GM10266 (cell line): ENCODE measurements at regions not wholly inside any gene's neighbourhood (a gene's known extent, or its start where the extent isn't known, plus 50 kb on each side); places are given as distances from the start of the nearest gene placed in this dataset.
"Not testable (repeated sequence)": the region's sequence is repeated elsewhere in the genome, so short reads cannot be mapped to it uniquely, and the experiment has no call there.

Experiments
- DNase-seq: peaks from one replicate; pipeline ENCODE4 v3.0.0; 2012; ENCODE audit errors: extremely low spot score
- TF ChIP-seq, protein P1 (sequence below): IDR thresholded peaks from 2 replicates; pipeline ENCODE4 v1.5.1; 2012; ENCODE audit warnings: mild to moderate bottlenecking, low read depth; ENCODE audit not compliant: control insufficient read depth, insufficient read depth; ENCODE audit errors: missing control alignments

DNA sequence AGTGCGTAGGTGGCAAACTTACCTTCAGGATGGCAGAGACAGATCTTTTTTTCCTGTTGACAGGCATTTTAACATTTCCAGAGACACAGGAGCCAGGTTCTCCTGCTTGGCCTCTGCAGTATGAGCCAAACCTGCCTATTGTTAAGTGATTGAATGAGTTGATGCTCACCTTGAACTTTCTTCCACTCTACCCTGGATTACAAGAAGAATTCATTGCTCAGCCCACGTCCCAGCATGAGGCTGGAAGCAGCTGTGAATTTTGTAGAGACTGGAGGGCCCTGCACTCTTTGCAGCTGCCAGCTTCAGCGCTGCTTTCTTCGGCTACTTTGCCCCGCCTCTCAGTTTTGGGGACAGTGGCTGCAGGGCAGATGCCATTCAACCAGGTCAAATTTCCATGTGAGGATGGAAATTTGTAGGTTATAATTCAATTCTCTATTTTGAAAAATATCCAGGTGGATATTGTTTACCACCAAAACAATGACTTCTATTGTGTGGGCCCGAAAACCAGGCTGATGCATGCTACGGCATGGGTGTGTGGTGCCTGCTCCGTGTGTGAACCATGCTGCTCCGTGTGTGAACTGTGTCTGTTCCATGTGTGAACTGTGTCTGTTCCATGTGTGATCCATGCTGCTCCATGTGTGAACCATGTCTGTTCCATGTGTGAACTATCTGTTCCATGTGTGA lies 75.2 kb upstream of the METTL9 start:
- DNase-seq: no peak
- TF ChIP-seq, protein P1, sequence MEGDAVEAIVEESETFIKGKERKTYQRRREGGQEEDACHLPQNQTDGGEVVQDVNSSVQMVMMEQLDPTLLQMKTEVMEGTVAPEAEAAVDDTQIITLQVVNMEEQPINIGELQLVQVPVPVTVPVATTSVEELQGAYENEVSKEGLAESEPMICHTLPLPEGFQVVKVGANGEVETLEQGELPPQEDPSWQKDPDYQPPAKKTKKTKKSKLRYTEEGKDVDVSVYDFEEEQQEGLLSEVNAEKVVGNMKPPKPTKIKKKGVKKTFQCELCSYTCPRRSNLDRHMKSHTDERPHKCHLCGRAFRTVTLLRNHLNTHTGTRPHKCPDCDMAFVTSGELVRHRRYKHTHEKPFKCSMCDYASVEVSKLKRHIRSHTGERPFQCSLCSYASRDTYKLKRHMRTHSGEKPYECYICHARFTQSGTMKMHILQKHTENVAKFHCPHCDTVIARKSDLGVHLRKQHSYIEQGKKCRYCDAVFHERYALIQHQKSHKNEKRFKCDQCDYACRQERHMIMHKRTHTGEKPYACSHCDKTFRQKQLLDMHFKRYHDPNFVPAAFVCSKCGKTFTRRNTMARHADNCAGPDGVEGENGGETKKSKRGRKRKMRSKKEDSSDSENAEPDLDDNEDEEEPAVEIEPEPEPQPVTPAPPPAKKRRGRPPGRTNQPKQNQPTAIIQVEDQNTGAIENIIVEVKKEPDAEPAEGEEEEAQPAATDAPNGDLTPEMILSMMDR: no peak

DNA sequence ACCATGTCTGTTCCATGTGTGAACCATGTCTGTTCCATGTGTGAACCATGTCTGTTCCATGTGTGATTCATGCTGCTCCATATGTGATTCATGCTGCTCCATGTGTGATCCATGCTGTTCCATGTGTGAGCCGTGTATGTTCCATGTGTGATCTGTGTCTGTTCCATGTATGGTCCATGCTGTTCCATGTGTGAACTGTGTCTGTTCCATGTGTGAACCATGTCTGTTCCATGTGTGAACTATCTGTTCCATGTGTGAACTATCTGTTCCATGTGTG lies 74.7 kb upstream of the METTL9 start:
- DNase-seq: not testable (repeated sequence)

DNA sequence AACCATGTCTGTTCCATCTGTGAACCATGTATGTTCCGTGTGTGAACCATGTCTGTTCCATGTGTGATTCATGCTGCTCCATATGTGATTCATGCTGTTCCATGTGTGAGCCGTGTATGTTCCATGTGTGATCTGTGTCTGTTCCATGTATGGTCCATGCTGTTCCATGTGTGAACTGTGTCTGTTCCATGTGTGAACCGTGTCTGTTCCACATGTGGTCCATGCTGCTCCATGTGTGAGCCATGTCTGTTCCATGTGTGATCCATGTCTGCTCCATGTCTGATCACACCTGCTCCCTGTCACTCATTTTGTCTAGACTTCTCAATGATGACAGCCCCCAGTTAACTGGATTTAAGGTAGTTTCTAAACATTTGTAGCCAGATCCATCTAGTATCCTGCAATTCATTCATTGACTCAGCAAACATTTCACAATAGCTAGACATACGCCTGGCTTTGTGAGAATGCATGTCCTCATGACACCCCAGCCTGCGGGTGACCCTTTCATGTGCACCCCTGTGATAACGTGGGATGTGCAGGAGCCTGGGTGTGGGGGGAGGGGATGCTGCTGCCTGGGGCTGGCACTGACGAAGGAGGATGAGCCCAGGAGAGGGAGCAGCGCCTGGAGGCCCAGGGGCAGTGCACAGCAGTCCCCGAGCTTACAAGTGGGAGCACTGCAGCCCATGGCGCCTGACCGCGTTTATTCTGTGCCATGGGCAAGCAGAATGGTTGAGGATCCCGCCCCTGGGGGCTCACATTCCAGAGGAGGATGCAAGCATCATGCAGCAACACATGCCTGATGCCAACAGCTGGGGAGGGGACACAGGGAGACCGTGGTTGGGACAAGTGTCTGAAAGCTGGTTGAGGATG lies 74.1 kb upstream of the METTL9 start:
- not testable (repeated sequence) for DNase-seq

DNA sequence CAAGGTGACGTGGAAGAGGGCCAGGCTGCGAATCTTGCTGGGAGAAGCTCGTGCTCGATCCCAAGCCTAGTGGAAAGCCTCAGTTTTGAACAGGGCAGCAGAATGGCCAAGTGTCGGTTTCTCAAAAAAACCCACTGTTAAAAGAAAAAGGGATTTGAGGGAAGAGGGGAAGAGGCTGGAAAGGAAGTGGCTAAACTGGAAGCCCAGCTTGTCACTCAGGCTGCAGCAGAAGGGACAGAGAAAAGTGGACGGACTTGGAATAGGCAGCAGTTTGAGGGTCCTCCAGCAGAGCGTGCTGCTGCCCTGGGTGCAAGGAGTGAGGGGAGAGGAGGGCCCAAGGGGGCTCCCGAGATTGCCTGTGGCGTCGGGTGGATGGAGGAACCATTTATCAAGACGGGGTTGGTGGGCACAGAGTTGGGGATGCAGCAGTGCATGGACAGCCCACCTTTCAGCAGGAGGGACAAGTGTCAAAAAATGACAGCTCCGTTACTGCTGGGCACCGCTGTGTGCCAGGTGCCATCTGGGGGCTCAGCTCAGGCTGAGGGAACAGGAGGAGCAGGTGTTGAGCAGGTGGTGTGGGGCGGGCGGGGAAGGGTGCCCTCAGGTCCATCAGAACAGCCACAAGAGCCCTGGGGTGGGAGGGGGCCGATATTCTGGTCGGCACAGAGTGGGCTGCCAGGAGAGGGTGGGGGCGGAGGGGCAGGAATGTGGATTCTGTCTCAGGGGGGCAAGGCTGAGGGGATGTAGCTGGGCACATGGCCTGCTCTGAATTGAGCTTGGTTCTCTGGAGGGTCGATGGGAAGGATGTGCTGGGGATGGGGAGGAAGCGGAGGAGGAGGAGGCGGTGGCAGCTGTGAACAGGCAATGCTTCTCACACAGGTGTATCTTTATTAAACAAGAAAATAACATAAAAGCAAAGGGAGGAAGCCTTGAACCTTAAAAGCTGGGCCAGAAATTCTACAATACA lies 73.1 kb upstream of the METTL9 start:
- not testable (repeated sequence) for DNase-seq

DNA sequence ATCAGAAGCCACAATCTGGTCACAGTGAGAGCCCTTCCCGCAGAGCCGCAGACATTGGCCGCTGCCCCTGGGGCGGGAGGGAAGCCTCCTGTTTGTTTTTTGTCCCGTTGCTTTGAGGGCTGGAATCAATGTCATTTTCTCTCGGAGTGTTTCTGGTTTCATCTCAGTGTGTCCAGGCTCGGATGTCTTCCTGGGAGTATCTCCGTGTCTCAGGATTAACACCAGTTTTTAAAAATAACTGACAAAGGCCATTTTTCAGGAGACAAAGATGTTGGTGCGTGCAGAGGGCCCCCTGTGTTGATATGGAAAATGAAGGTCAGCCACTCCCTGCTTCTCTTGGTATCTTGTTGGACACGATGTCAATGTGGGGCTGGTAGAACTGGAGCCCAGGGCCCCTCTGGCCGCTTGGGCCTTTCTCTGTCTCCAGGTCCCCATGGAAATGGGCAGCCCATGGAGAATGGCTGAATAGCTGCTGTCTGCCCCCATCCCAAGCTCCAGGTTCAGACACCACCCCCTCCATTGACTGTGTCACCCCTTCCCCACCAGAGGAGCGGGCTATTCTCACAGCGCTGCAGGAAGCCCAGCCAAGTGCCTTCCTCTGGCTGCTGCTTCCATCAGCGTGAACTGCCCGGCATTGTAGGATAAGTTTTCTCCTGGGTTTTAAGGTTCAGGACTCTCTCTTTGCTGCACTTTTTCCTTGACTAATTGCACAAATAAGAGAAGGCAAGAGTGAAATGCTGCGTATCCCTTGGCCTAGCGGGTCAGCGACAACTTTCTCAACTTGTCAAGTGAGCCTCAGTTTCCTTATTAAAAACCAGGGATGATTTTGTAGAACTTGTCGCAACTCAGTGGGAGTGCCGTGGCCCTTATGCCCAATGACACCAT lies 72.2 kb upstream of the METTL9 start:
- TF ChIP-seq, protein P1: no peak
- no peak for DNase-seq

DNA sequence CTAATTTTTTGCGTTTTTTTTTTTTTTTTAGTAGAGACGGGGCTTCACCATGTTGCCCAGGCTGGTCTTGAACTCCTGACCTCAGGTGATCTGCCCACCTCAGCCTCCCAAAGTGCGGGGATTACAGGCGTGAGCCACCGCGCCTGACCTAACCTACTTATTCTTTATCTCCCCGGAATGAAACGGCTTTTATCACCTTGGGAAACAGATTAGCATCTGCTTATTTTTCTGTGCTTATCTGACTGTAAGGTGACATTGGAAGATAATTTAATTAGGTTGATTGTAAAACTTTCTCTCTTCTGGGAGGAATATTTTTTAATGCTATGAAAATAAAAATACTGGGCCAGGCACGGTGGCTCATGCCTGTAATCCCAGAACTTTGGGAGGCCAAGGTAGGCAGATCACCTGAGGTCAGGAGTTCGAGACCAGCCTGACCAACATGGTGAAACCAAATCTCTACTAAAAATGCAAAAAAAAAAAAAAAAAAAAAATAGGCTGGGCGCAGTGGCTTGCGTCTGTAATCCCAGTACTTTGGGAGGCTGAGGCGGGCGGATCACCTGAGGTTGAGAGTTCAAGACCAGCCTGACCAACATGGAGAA lies 70.2 kb upstream of the METTL9 start:
- not testable (repeated sequence) for DNase-seq

DNA sequence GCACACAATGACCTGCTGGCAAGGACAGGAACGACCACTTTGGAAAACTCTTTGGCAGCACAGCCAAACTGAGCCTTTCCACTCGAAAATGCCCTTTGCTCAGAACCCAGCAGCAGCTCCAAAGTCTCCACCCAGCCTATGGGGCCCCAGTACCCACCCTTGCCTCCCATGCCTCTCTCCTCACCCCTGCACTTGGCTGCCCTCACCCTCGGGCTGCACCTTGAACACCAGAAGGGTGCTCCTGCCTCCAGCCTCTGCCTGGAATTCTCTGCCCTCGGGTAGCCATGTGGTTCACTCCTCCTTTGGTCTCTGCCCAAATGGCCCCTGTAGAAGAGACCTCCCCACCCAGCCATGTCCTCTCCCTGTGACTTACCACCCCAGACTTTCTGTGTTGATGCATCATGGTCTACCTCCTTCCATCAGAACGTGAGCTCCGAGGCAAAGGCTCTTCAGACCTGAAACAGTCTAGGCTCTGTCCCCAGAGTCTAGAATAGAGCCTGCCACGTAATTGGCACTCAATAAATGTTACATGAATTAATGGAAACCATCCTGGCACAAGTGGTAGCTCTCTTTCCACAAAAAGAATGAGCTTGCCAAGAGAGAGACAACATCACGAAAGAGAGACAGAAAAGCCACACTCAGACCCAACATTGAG lies 68.5 kb upstream of the METTL9 start:
- DNase-seq: not testable (repeated sequence)

DNA sequence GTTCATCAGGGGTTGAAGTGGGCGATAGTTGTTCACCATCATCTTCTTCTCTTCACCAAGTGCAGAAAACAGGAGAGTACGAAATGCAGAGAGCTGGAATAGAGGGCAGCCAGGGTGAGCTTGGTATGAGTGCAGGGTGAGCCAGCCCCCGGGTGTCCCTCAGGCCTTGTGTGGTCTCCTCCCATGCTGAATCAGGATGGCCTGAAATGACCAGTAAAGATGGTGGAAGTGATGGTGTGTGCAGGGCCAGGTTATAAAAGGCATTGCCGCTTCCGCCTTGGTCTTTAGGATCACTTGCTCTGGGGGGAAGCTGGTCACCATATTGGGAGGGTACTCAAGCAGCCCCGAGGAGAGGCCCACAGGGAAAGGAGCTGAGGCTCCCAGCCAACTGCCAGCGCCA lies 66.4 kb upstream of the METTL9 start:
- not testable (repeated sequence) for DNase-seq

DNA sequence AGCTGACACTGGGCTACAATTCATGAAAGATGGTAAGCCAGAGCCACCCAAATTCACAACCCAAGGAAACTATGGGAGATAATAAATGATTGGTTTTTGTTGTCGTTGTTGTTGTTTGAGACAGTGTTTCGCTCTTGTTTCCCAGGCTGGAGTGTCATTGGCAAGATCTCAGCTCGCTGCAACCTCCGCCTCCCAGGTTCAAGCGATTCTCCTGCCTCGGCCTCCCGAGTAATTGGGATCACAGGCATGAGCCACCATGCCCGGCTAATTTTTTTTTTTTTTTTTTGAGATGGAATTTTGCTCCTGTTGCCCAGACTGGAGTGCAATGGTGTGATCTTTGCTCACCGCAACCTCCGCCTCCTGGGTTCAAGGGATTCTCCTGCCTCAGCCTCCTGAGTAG lies 65.9 kb upstream of the METTL9 start:
- DNase-seq: not testable (repeated sequence)

DNA sequence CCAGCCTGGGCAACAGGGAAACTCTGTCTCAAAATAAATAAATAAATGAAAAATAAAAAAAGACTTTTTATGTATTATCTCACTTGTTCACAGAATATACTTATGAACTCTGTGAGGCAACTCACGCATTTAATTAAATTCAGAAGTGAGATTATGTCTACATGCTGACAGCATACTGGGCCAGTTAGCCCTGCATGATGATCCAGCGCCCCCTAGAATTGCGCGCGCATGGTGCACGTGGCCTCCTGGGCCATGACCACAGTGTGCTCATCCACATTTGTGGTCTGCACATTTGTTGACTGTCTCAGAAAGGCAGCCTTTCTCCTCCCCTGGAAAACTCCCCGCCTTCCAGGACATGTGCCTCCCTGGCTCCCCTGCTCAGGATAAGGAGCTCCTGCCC lies 64.8 kb upstream of the METTL9 start:
- TF ChIP-seq, protein P1: peak; percentile 12
- DNase-seq: not testable (repeated sequence)

DNA sequence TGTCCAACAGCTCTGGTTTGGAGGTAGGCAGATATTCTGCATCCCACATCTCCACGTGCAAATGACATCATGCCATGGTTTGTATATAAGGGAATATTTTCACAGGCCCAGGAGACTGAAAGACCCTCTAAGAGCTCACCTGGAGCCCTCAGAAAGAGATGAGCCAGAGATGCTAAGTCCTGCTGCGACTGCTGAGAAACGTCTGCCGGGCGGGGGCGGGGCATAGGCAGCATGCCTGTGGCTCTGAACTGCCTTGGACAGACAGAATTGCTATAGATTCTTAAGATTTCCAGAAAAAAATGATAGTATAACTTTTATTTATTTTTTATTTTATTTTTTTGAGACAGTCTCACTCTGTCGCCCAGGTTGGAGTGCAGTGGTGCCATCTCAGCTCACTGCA lies 64.2 kb upstream of the METTL9 start:
- DNase-seq: not testable (repeated sequence)

DNA sequence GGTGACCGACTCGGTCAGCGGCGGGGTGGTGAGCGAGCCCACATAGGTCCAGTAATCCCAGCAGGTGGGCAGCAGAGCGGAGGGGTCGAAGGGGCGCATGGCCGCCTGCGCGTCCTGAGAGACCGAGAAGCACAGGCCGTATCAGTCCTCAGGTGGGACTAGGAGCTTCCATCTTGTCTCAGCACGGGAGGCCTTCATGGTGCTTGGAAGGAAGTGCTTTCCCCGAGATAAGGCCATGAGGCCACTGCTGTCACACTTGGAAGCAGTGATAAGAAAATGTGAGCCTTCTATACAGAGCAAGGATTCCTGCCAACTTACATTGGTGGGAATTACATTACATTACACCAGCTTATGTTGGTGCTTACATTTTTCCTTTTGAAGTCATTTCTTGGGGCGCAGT lies 62.6 kb upstream of the METTL9 start:
- DNase-seq: not testable (repeated sequence)

DNA sequence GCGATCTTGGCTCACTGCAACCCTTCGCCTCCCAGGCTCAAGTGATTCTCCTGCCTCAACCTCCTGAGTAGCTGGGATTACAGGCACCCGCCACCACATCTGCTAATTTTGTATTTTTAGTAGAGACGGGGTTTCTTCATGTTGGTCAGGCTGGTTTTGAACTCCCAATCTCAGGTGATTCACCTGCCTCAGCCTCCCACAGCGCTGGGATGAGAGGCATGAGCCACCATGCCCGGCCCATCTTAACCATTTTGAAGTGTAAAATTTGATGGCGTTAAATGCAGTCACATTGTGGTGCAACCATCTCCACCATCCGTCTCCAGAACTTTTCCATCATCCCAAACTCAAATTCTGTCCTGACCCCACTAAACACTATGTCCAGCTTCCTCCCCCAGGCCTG lies 61.8 kb upstream of the METTL9 start:
- DNase-seq: not testable (repeated sequence)

DNA sequence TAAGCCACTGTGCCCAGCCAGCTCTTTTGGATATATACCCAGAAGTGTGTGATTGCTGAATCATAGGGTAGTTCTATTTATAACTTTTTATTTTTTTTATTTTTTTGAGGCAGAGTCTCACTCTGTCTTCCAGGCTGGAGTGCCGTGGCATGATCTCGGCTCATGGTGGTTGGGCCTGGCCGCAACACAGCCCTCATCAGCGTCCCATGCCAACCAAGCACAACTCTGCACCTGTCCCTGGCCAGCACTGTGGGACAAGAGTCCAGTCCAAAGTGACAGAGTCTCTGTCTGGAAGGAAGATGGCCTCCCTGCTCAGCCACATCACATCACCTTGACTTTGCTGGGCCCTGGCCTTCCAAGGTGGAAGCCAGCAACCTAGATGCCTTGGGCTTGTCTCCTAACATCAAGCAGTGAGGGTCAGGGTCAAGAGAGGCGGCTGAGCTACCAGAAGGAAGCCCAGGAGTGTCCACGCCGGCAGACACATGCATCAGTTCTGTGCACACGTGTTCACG lies 60.2 kb upstream of the METTL9 start:
- DNase-seq: not testable (repeated sequence)
